Epidermal melanocyte (primary cell): ENCODE measurements at regions not wholly inside any gene's neighbourhood (a gene's known extent, or its start where the extent isn't known, plus 50 kb on each side); places are given as distances from the start of the nearest gene placed in this dataset.
"Not testable (repeated sequence)": the region's sequence is repeated elsewhere in the genome, so short reads cannot be mapped to it uniquely, and the experiment has no call there.

Experiments
- DNase-seq: peaks from one replicate; pipeline ENCODE4 v3.0.0; 2011; ENCODE audit warnings: low spot score; ENCODE audit not compliant: insufficient read length

DNA sequence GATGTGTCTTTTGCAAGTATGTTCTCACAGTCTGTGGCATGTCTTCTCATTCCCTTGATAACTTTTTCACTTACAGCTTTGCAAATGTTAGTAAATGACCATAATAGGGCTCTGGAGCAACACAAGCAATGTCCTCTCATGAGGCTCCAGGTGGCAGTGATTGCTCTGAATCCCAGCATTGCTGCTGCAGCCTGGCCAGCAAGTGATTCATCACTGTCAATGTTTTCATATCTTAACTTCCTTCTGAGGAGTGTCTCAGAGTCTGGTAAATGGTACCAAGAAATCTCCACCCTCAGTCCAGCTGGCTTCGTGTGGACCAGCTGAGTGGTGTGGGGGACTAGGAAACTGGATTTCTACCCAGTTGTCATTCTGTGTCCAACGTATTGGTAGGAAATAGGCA lies 139.6 kb downstream of the MYLK4 start:
- DNase-seq = no peak

DNA sequence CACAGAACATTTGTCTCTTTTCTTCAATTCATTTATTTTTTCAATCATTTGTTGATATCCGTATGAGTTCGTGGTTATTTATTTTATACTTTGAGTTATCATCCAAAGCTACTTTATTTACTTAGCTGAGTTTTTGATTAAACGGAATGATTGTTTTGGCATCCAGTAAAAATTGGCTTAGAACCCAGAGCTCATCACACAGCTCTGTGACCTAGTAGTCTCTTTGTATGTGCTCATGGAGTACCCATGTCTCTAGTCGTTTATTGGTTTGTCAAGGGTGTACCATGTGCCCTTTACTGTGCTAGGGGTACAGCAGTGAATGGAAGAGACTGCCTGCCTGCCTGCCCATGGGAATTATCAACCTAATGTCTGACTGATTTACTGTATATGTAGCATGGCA lies 142.2 kb downstream of the MYLK4 start:
- no peak for DNase-seq

DNA sequence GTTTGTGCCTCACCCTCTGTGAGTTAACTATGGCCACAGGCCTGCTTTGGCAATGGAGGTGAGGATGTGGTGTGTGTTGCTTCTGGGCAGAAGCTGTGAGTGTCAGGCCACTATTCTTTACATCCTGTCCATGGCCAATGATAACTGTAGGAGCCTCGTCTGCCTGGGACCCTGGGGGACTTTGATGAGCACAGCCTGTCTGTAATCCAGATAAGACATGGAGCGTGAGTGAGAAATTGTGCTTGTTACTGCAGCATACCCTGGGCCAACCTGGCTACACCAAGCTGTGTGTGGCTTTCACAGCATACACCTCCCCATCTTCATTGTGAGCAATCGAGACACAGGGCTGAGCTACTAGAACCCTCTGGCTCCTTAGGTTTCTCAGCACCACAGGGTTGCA lies 150.4 kb downstream of the MYLK4 start:
- no peak for DNase-seq

DNA sequence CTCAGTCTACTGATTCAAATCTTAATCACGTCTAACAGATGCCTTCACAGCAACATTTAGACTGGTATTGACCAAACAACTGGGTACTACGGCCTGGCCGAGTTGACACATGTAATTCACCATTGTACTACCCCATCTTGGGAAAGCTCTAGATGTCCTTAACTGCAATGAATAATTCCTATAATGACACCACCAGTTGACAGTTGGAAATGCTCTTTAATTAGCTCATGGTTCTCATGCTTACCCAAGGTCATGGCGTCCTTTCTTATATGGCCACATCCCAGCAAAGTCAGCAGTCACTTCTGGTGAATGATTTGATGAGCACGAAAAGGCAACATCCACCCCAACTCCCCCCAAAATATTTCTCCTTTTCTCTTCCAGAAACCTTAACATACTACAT lies 150.9 kb downstream of the MYLK4 start:
- DNase-seq = no peak

DNA sequence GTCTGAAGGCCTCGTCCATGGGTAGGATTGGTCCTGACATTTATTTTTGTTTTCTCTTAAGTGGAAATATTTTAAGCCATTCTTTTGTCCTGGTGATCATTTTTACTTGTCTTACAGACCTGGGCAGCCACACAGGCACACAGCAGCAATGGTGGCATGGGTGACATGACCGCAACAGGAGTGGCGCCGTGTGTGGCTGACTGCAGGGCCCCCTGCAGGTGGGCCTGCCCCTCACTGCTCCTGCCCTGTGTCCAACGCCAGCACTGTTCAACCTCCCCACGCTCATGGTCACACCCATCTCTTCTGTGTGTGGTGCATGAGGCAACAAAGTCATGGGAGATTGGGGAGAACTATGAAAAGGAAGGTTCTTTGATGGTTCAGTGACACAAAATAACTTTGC lies 151.9 kb downstream of the MYLK4 start:
- no peak for DNase-seq

DNA sequence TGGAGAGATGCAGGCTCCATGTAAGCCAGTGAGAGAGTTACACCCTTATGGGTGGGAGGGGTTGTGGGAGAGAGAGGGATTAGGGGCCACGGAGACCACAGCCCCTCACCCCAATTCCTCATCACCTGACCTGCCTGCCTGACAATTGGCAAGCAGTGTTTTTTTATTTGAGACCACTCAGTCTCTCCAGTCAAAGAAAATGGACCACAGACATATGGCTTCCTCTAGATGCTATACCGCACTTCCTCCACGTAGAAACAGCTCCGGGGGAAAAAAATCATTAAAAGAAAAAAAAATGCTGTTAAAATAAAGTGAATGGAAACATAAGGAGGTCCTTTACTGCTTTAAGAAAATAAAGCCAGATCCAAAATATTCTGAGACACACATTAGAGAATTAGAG lies 152.7 kb downstream of the MYLK4 start:
- DNase-seq = no peak

DNA sequence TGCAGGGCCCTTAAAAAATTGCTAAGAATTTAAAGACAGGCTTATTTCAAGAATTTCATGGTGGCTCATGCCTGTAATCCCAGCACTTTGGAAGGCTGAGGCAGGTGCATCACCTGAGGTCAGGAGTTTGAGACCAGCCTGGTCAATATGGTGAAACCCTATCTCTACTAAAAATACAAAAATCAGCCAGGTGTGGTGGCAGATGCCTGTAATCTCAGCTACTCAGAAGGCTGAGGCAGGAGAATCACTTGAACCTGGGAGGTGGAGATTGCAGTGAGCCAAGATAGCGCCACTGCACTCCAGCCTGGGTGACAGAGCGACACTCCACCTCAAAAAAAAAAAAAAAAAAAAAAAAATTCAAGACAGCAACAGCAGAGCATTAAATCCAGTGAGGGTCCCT lies 153.3 kb downstream of the MYLK4 start:
- not testable (repeated sequence) for DNase-seq

DNA sequence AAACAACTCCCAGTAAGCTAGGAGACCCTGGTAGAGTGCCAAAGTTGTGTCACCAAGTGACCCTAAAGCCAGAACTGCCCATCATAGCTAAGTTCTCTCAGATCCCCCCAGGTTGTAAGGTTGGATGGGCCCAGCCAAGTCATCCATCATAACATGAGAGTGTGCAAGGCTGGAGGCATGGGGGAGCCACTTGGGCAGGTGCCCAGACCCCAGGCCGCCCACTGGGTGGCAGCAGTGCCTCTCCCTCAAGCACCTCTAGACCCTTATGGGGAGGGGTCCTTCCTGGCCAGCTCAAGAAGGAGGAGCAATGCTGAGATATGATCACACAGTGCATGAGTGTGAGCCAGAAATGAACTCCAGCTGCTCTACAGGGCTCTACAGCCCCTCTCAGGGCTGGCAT lies 154.5 kb downstream of the MYLK4 start:
- DNase-seq = no peak

DNA sequence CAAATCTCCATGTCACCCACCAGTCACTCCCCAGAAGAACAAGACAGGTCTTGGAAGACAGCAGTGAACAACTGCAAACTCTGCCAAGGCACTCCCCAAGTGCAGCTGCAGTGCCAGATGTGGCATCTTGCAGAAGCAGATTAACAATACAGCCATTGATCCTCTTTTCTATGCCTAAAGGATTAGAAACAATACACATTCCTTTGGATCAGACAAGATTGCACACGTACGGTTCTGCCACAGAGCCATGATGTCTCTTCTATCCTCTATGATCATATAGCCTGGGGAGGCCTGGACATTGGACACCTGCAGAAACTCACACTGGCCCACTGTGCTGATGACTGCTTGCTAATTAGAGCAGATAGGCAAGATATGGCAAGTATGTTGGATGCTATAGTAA lies 155.9 kb downstream of the MYLK4 start:
- DNase-seq = no peak

DNA sequence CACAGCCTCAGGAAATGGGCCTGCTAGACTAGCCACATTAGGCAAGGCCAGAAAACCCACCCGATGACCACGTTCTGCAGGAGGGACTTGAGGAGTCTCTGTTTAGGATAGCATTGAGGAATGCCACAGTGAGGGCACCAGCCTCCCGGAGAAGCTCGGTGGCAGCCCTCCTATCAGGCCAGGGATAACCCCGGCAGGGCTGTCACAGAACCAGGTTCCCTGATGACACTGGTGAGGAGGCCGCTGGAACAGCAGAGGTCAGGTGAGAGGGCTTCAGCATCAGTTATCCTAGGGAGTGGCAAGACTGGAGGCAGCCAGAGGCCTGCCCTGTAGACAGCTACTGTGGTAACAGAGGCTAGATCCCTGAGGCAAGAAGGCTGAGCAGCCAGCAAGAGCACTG lies 157.6 kb downstream of the MYLK4 start:
- DNase-seq = no peak

DNA sequence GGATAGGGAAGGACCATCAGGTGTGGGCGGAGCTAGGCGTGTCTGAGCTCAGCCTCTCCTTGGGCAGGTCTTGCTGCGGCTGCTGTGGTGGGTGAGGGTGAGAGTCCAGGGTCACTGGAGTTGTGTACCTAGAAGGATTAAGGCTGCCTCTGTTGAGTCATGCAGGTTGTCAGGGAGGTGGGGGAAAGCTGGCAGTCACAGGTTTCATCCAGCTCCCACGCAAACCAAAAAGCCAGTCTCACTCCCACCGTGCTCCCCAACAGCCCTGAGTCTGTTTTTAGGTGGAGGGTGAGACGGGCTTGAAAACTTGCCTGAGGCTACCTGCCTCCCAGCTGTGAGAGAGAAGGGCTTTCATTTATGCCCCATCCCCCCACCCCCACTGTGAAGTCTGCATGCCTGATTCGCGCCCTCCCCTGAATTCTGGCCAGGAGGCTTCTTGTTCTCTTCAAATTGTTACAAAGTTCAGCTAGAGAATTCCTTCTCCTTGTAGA lies 161.5 kb downstream of the MYLK4 start:
- DNase-seq = no peak

DNA sequence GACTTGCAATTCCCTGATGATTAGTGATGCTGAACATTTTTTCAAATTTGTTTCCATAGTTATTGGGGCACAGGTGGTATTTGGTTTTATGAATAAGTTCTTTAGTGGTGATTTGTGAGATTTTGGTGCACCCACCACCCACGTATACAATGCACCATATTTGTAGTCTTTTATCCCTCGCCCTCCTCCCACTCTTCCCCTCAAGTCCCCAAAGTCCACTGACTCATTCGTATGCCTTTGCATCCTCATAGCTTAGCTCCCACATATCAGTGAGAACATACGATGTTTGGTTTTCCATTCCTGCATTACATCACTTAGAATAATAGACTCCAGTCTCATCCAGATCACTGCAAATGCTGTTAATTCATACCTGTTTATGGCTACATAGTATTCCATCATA lies 167.3 kb downstream of the MYLK4 start:
- no peak for DNase-seq

DNA sequence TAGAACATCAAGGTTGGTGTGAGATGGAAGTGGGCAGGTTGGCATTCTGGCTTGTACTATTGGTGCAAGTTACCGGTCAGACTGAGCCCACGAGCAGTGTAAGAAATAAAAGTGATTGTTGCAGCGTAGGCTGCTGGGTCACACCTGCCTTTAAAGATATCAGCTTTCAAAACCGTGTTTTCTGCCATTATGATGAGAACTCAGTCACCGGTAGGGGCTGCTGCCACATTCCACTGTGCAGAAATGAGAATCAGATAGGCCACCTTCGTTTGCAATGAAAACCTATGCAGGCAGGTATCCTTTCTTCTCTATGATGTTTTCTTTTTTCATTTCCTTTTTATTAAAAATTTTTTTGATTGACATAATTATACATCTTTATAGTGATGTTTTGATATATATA lies 168.5 kb downstream of the MYLK4 start:
- DNase-seq = no peak

DNA sequence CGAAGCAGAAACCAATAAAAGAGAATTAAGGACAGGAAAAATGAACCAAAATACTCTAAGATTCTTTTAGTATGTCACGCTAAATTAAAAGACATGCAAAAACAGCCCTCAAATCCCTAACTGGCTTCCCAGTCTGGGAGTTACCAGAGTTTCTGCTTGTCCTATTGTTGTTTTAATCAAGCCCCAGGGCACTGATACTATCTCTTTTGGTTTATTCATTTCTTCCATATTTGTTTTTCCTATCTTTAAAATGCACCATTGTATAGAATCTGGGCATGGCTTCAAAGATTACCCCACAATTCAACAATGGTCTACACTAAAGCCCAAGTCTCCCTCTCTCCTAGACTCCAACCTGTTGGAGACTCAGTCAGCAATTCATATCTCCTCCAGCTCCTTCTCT lies 169.1 kb downstream of the MYLK4 start:
- no peak for DNase-seq

DNA sequence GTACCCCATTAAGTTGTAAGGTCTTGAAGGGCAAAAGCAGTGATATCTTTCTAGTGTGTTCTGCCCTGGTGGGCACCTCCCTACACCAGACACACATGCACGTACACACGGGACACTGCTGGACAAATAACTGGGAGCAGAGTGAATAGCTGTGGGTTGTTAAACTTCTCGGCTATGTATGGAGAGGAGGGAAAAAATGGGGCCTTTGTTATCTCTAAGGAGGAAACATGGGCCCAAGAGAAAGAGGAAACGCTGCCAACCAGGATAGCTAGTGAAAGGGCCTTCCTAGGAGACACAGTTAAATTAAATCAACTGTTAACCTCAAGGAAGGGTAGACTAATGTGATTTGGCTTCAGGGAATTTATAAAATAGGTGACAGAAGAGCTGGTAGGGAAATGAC lies 169.7 kb downstream of the MYLK4 start:
- peak; percentile 65 for DNase-seq

DNA sequence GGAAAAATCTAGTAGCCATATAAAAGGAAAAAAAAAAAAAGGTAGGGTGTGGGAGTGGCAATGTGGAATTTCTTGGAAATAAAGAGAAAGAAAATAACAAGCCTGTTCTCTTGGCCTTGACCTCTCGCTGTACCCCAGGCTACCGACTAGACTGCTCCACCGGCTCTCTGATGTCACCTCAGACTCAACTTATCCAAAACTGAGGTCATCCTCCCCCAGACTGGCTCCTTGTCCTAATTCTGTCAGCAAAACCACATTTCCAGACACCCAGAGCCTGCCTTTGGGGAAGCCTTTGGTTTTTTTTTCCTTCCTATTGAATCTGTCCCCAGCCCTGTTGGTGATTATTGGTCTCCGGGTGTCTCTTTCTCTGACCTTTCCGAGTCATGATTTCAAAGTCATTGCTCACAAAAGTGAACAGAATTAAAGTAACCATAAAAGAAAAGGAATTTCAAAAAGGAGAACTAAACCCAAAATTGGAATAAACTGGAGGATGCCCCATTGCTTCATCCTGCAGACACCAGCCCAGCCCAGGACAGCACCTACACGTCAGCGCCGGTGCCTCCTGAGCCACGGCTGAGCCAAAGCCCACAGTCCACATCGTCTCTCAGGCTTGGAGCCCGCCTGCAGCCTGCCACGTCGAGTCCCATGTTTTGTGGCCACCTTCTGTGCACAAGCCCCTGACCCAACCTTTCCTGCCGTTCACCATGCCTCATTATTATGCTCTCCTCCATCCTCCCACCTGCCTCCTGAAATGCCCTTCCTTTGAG lies 170.7 kb downstream of the MYLK4 start:
- DNase-seq = no peak

DNA sequence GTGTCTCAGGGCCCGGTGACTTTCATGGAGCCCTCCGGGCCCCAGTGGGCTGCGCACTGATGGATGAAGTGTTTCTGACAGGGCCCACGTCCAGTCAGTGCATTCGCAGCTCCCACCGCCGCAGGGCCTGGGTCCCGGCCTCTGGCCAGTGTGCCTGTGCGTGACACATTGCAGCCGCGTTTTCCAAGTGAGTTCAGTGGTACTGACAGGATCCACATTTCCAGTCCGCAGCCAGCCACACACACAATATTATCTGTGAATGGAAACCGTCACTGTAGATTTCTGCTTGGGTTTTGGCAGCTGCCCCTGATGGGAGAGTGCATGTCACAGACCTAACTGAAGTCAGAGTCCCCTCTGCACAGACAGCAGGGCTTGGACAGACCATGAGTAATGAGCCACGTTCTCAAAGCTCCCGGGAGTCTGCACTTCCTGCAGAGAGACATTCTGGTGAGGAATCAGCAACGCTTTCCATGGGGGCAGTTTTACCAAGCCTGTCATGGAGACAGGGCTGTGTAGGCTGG lies 171.4 kb downstream of the MYLK4 start:
- DNase-seq = no peak

DNA sequence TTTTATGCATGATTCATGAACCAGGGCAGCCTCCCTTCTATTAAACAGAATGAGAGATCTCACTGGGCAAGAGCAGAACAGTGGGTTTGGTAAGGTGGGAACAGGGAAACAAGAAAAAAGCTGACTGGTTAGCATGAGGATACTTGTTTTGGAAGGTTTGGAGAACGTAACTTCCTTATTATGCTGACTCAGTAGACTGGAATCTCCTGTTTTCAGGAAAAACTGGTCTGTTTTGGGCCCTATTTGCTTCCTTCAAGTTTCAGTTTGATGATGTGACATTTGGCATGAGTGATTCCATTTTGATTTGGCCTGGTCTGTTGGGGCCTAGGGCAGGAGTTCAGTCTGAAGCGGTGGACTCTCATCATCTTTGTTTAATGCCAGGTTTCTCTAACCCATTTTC lies 172.0 kb downstream of the MYLK4 start:
- no peak for DNase-seq

DNA sequence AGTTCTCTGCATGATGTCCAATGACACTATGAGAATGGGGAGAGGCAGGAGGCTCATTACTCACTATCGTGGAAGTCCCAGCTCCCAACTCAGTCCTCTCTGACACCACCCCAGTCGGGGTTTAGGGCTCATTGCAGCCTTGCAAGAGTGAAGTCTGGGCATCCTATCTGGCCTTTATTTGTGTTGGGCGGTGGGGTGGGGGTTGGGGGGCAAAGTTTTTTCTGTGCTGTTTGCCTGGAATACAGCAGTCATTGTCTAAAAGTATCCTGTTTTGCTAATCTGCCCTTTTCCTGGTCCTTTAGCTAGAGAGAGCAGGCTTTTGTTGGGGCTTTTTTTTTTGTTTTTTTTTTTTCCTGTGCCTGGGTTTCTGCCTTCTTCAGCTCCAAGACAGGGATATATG lies 174.2 kb downstream of the MYLK4 start:
- no peak for DNase-seq

DNA sequence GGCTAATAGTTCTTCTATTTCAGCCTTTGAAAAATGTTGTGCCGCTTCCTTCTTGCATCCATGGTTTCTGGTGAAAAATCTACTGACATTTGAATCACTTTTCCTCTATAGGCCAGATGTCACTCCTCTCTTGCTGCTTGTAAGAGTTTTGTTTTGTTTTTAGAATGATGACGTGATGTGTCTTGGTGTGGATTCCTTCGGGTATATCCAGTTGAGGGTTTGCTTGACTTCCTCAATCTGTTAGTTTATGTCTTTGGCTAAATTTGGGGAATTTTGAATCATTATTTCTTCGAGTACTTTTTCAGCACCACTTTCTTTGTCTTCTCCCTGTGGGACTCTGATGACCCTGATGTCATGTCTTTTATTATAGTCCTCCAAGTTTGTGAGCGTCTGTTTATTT lies 175.5 kb downstream of the MYLK4 start:
- DNase-seq = no peak

DNA sequence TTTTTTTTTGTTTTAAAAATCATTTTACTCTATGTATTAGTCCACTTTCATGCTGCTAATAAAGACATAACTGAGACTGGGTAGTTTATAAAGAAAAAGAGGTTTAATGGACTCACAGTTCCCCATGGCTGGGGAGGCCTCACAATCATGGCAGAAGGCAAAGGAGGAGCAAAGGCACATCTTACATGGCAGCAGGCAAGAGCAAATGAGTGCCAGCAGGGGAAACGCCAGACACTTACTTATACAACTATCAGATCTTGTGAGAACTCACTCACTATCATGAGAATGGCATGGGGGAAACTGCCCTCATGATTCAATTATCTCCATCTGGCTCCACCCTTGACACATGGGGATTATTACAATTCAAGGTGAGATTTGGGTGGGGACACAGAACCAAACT lies 181.3 kb downstream of the MYLK4 start:
- not testable (repeated sequence) for DNase-seq

DNA sequence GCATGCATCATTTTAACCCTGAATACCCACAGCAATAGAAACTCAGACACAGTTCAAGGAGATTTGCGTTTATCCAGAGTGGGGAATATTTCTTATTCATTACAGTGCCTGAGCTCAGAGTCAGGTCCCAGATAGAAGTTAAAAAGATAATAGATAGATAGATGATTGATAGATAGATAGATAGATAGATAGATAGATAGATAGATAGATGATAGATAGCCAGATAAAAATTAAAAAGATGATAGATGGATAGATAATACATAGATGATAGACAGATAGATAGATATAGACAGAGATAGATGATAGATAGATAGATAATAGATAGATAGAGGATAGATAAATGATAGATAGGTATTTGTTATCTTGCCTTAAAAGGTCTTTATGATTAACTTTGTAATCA lies 184.7 kb downstream of the MYLK4 start:
- no peak for DNase-seq

DNA sequence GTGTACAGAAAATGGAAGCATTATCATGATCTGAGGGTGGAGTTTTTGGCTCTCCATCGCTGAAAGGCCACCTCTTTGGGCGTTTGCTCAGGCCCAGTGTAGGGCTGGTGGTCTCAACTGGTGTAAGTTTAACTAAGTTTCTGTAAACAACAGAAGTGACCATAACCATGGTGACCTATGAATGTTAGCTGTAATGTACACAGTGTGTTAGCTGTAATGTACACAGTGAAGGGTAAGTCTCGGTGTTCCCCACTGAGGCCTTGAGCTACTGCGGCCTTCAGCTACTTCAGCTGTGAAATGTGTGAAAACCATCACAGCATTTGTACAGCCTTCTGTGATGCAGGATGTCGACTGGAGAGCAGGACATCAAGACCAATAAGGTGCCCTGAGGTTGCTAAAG lies 185.2 kb downstream of the MYLK4 start:
- no peak for DNase-seq
